ENCODE measurements at regions not wholly inside any gene's neighbourhood (a gene's known extent, or its start where the extent isn't known, plus 50 kb on each side); places are given as distances from the start of the nearest gene placed in this dataset.

GRCh38 chr4:124177647-124178425, 534.7 kb downstream of the ANKRD50 start:
- no peak for DNase-seq (ENCODE audit: low read depth)

- no peak for DNase-seq (ENCODE audit: low read depth)
These were observed 534.0 kb downstream of the ANKRD50 start for GRCh38 chr4:124178449-124179021.

GRCh38 chr4:124179506-124180186, 532.9 kb downstream of the ANKRD50 start:
- DNase-seq (ENCODE audit: low read depth), result no peak

GRCh38 chr4:124181039-124181438, 531.5 kb downstream of the ANKRD50 start:
- no peak for DNase-seq (ENCODE audit: low read depth)

GRCh38 chr4:124183231-124183630, 529.3 kb downstream of the ANKRD50 start:
- DNase-seq (ENCODE audit: low read depth), result no peak

GRCh38 chr4:124183926-124184325, 528.6 kb downstream of the ANKRD50 start:
- no peak for DNase-seq (ENCODE audit: low read depth)

GRCh38 chr4:124184792-124185191, 527.7 kb downstream of the ANKRD50 start:
- DNase-seq (ENCODE audit: low read depth), result no peak

- no peak for DNase-seq (ENCODE audit: low read depth)
These were observed 523.9 kb downstream of the ANKRD50 start for GRCh38 chr4:124188595-124188994.

GRCh38 chr4:124189545-124189944, 523.0 kb downstream of the ANKRD50 start:
- DNase-seq (ENCODE audit: low read depth), result no peak

- DNase-seq (ENCODE audit: low read depth), result no peak
These were observed 521.2 kb downstream of the ANKRD50 start for GRCh38 chr4:124191329-124191728.

GRCh38 chr4:124192544-124192943, 520.0 kb downstream of the ANKRD50 start:
- DNase-seq (ENCODE audit: low read depth), result no peak

- no peak for DNase-seq (ENCODE audit: low read depth)
These were observed 513.3 kb downstream of the ANKRD50 start for GRCh38 chr4:124199185-124199584.

GRCh38 chr4:124199755-124200154, 512.8 kb downstream of the ANKRD50 start:
- no peak for DNase-seq (ENCODE audit: low read depth)

- DNase-seq (ENCODE audit: low read depth), result no peak
These were observed 510.9 kb downstream of the ANKRD50 start for GRCh38 chr4:124201636-124202035.

- no peak for DNase-seq (ENCODE audit: low read depth)
These were observed 510.4 kb downstream of the ANKRD50 start for GRCh38 chr4:124202099-124202498.

GRCh38 chr4:124203613-124204238, 508.8 kb downstream of the ANKRD50 start:
- no peak for DNase-seq (ENCODE audit: low read depth)

GRCh38 chr4:124206779-124207605, 505.5 kb downstream of the ANKRD50 start:
- no peak for DNase-seq (ENCODE audit: low read depth)

GRCh38 chr4:124209211-124209610, 503.3 kb downstream of the ANKRD50 start:
- no peak for DNase-seq (ENCODE audit: low read depth)

- no peak for DNase-seq (ENCODE audit: low read depth)
These were observed 502.9 kb downstream of the ANKRD50 start for GRCh38 chr4:124209626-124210025.

GRCh38 chr4:124210746-124211145, 501.8 kb downstream of the ANKRD50 start:
- no peak for DNase-seq (ENCODE audit: low read depth)

- no peak for DNase-seq (ENCODE audit: low read depth)
These were observed 499.5 kb downstream of the ANKRD50 start for GRCh38 chr4:124212815-124213630.

Measured in forelimb muscle (tissue), 1 donor.